ENCODE measurements at regions not wholly inside any gene's neighbourhood (a gene's known extent, or its start where the extent isn't known, plus 50 kb on each side); places are given as distances from the start of the nearest gene placed in this dataset.
"Not testable (repeated sequence)": the region's sequence is repeated elsewhere in the genome, so short reads cannot be mapped to it uniquely, and the experiment has no call there.

DNA sequence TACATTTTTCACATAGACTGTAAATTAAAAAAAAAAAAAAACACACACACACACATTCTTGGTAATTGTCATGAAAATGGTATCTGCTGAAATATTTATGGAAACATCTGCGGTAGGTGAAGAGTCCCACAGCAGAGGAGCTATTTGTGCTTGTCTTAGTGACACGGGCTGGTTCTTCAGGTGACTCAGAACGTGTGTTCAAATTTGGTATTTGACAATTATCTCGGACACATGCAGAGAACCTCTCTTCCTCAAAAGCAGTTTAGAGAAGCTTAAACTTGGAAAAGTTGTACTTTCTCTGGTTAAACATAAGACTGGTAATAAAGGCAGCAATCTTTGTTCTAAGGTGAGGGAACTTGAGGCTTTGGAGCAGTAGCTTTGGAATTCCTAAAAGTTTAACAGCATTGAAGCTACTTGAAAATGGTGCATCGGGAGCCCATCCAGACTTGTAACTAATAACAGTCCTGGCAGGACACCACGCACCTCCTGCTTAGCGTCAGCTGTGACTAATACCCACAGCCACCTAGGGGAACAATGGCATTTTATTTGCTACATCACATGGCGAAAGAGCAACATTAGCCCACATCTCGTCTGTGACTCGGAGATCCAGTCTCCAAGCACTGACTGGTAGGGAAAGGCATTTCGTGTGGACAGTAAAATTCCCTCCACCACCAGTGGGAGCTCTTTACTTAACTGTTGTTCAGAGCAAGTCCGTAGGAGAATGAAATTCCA is 1505.1 kb upstream of the SLC10A2 start:
- DNase-seq: peak; percentile 60

DNA sequence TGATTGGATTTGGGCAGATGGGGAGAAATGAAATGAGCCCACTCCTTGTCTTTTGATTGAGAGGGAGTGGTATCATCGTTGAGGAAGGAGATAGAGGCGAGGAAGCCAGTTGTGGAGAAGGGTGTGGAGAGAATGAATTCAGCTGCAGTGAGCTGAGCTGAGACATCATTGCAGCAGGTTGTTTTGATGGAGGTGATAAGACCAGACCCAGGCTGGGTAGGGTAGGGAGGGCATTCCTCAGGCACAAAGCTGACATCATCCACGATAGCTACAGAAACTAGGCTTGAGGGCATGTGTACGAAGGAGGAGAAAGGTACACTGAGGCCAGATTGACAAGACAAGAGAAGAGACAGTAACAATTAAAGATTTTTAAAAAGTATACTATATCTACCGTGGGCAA is 1500.9 kb upstream of the SLC10A2 start:
- DNase-seq: no peak

DNA sequence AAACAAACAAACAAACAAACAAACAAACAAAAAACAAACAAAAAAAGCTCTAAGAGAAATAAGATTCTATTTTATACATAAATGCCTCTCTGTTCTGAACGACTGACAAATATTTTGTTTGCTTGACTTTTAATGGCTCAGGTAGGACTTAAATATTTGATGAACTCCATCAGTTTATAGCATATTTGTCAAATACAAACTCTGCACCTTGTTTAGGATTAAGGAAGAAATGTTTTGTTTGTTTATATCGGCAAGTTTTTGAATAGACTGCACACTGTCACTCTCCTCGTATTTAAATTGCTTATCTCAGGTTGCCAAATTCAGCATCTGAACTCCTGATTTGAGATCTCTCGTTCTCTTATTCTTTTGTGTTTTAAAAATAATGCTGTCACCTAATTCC is 1499.7 kb upstream of the SLC10A2 start:
- DNase-seq: no peak

DNA sequence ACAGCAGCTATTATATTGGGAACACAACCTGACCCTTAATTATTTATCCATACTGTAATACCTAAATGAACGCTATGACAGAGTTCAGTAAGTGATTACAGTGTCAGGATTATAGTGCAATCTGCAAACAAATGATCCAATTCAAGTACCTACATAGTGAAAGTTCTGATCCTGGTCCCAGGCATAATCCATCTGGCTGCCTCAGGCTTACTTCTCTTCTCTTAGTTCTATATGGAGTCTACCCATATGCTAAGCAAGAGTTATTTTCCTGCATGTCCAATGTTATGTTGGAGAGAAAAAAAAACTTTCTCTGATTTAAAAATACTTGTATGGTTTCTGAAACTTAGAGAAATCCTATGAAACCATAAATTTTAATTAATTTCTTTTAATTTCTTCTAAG is 1487.7 kb upstream of the SLC10A2 start:
- no peak for DNase-seq

DNA sequence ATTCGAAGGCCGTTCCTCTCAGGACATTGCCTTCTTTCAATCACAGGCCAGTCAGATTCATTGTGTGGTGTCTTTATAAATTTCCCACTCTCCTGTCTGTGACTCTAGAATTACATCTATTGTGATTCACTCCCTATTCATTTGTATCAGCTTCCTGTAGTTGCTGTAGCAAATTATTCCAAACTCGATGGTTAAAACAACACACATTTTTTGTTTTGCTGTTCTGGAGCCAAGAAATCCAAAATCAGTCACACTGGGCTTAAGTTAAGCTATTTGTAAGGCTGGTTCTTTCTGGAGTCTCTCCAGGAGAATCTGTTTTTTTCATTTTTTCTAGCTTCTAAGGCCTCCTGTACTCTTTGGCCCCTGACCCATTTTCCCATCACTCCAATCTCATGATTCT is 1487.0 kb upstream of the SLC10A2 start:
- peak; percentile 1 for DNase-seq

DNA sequence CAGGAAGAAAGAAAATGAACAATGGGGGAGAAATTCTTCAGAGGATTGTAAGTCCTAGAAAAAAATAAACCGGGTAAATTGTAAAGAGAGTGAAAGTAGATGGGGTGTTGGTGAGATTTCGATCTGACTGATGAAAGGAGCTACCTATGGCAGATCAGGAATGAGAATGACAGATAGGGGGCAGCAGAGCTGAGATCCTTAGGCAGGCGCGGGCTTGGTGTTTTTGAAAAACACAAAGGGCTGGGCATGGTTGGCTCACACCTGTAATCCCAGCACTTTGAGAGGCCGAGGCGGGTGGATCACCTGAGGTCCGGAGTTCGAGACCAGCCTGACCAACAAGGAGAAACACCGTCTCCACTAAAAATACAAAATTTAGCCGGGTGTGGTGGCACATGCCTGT is 1468.6 kb upstream of the SLC10A2 start:
- no peak for DNase-seq

DNA sequence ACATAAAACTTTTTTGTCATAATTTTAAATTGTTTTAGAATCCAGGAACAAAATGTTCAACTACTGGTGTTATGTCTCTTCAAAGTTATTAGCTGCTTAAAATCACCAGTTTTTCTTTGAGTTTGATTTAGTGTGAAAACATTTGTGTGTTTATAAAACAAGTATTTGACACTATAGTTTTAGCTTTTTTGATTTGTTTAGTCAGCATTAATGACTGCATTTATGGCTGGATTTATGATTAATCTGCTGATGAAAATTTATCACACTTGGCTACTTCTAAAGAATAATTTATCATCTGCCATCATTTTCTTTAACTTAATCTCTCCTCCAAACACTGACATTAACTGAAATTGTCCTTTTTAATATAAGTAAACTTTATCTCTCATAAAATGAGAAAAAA is 1465.9 kb upstream of the SLC10A2 start:
- DNase-seq: no peak

DNA sequence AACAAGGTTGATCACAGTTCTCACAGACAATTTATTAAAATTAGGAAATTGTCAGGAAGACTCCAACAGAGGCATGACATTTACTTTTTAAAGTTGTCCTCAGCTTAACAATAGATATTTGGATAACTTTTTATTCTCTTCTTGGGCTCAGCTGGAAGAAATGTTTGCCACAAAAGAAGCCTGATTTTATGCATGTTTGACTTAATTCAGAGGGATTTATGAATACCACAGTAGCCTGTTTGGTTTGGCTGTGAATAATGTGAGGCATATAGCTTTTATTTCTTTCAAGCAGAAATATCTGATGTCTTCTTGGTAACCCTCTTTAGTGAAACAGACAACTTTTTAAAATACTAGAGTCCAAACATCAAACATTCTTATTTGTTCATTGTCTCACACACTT is 1464.5 kb upstream of the SLC10A2 start:
- DNase-seq: no peak

DNA sequence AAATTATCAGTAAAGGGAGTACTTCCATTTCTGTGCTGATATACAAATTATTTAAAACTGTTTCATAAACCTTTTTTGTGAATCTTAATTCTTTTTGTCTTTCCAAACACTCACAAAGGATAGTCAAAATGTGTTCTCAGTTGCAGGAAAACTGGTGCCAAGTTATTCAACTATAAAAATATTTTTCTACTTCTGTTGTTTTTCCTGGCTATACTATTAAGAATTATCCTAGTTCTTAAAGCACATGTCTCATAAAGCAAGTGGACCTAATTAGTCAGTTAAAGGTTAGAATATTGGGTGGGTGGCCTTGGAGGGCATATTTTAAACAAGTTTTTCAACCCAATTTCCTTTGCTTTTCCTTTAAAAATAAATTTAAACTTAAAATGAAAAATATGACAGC is 1460.3 kb upstream of the SLC10A2 start:
- DNase-seq: no peak

DNA sequence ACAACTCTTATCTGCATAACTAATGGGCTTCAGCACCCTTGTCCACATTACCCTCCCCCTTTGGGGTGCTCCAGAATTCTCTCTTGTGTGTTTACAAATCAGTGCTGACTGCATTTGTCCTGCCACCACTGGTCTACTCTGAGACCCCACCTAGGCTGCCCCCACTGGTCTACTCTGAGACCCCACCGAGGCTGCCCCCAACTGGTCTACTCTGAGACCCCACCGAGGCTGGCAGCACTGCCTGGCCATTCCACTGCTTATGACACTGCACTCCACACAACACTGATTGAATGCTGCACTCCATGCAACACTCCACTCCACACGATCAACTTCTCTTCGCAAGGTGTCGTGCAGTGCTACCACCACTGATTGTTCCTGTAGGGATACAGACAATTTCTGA is 1459.2 kb upstream of the SLC10A2 start:
- DNase-seq: no peak

DNA sequence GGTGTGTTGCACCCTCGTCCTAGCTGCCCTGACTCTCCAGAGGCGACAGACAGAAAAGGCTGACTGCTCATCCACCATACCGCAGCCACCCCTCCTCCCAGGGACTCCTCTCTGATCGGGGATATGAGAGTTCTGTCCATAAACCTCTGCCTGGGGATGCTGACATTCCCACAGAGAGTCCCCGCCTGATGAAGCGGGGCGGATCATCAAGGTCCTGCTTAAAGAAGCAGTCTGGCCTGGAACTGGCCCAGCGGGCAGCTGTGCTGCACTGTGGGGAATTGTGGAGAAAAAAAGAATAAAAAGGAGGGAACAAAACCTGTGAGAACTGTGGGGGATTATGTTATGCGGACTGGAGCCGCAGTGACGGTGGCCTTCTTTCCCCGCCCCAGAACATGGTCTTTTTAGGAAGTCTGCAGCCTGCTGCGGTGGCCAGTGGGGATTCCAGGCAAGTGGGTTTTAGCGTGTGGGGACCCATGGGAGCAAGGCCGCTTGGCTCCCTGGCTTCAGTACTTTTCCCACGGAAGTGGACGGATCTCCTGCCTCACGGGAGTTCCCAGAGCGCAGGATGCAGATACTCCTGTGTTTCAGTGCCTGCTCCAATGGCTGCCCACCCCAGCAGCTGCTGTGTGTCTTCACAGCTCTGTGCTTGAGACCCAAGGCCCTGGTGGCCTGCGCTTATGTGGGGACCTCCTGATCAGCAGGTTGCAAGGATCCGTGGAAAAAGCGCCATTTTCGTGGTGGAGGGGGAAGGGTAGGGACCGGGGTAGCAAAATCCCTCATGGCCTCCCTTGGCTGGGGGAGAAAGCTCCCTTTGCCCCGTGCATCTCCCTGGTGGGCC is 1456.2 kb upstream of the SLC10A2 start:
- DNase-seq: no peak

DNA sequence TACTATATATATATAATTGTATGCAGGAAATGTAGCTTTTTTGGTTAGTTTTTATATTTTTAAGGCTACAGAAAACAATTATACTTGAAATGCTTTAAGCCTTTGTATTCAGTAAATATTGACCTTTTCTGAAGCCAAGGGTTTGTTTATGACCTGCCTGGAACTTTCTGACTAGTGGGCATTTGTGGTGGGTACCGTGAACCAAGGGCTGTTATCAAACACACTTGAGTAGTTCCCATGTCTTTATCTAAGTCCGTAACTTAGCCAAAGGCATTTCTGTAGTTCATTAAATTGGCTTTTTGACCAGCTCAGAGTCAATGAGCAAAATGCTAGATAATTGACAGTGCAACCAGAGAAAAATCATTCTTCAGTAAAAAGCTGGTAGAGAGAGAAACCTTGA is 1444.2 kb upstream of the SLC10A2 start:
- DNase-seq: no peak

DNA sequence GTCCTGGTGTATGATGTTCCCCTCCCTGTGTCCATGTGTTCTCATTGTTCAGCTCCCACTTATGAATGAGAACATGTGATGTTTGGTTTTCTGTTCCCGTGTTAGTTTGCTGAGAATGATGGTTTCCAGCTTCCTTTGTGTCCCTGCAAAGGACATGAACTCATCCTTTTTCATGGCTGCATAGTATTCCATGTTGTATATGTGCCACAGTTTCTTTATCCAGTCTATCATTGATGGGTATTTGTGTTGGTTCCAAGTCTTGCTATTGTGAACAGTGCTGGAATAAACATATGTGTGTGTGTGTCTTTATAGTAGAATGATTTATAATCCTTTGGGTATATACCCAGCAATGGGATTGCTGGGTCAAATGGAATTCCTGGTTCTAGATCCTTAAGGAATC is 1427.3 kb upstream of the SLC10A2 start:
- DNase-seq: not testable (repeated sequence)

DNA sequence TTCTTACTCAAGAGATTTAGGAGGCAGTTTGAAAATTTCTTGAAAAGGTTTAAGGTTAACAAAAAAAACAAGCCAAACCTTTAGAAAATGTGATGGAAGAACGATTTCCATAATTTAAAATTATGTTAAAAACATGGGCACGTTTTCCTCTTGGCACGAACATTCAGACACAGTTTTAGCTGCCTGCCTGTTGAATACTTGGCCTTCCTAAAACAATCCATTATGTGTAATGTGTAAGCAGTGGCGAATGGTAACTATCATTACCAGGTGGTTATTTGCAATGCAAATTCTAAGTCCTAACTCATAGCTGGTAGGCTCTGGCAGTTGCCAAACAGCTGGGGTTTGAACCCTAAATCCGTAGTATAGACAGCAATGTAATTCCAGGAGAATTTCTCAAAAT is 1425.7 kb upstream of the SLC10A2 start:
- no peak for DNase-seq

DNA sequence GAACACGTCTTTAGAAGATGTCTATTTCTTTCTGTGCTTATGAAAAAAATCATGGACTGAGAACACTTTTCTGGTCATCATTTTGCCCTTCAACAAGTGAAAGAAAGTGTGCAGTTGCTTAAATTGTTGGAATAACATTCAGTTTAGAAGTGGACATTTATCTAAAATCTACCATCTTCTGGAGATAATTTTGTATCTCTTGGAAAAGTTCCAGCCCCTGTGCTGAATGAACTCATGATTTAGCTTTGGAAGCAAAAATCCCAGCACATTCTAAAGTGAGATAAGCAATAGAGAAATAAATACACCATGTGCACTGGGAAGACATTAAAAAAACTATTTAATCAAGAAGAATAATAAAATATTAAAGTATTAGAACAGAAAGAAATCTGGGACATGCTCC is 1420.8 kb upstream of the SLC10A2 start:
- DNase-seq: no peak

DNA sequence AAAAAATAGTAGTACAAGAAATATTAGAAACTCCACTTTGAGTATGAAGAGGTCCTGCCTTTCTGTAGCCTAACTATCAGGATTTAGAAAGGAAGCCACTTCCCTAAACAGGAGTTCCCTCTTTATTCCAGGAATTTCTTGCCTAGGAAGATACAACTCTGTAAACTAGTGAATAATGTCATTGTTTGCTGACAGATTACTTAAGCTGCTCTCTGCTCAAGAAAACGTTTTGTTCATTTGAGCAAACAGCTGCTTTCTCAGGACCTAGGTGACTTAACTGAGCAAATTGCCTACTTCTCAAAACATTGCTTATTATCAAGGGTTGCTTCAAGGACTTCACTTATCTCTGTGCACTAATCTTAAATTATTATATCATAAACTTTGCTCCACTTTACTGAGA is 1419.4 kb upstream of the SLC10A2 start:
- no peak for DNase-seq

DNA sequence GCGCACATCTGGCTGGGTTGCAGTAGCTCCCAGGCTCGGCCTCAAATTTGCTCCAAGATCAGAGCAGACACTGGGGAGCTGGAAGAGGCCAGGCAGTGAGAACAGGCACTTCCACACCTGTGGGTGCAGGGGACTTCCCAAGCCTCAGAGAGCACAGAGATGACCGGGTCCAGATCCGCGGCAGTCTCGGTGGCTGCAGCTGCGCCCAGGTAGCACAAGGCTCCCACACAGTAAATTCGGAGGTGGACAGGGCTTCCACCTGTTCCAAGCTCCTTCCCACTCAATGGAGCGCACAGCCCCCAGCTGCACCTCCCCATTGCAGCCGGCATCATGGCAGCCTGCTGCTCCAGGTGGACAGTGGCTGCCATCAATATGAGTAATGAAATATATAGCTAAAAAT is 1417.4 kb upstream of the SLC10A2 start:
- no peak for DNase-seq

DNA sequence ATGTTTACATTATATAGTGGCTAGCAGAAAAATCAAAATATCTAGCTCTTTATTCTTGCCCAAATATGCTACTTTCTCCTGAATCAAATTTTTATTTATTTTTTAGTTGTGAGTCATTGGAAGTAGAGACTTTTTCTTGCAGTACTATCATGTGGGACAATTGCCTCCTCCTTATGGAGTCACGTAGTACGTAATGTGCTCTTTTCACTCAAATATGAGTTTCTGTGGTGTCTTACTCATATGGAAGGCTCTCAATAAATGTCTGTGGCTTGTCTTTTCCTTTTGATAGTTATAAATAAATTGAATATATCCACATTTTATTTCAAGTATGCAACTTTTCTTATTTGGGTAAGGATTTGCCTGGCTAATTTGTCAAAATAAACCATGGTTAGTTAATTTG is 1411.0 kb upstream of the SLC10A2 start:
- DNase-seq: peak; percentile 3

DNA sequence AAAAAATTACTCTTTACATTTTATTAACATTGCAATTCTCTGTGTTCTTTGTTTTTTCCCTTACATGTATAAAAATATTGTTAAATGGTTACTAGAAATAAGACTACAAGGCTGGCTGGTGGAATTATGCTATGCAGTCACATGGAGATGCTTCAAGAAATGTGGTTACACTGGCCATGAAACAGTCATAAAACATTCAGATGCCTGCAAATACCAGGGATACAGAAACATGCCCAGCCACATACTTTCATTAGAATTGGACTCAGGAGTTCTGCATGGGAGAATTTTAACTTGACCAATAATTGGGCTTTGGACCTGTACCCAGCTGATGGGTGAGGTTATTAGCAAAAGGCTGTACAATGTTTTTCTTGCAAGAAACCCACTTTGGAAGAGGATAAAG is 1407.7 kb upstream of the SLC10A2 start:
- no peak for DNase-seq

DNA sequence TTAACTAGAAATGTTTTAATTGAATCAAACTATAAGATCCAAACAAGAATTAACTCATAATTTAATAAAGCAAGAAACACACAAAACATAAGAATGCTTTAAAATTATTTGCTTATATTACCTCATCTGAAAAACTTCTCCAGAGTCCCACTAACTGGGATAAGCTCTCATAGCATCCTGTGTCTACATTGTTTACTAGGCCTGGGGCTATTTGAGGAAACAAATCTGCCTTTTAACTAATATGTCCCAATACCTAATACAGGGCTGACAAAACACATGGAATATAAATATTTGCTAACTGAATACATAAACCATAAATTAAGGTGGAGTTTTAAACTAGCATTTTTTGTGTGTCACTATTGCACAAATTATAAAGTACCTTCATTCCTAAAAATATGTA is 1399.8 kb upstream of the SLC10A2 start:
- DNase-seq: no peak

DNA sequence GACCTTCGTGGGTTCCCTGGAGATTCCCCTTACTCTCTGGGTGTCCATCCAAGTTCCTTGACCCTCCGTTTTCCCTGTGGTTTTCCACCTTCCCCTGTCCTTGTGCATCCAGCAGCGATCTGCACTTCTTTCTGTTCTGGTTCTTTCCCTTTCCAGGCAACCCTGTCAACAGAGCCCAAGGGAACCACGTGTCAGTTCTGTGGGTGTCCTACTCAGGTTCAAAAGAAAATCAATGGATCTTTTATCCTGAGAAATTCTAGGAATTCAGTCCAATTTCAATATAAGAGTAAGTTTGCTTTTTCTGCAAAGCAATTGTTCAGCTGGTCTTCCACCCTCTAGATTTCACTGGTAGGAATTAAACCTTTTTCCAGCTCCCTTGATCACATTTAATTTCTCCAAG is 1394.8 kb upstream of the SLC10A2 start:
- no peak for DNase-seq

DNA sequence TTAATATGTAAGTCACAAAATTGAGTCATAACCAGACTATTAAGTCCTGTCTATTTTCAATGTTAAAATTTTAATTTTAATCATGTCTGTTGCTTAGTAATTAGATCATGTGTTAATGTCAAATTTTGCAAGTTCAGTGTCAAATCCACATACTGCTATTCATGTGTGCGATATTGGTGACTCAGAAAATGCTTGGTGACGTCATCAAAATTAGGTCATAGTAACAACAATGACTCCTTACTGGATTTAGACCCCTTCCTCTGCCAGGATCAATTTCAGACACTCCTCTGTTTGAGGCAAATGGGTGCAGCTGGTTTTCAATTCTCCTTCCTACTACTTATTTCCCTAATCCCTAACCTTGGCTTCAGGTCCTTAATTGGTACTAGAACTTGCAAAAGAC is 1394.3 kb upstream of the SLC10A2 start:
- peak; percentile 2 for DNase-seq

DNA sequence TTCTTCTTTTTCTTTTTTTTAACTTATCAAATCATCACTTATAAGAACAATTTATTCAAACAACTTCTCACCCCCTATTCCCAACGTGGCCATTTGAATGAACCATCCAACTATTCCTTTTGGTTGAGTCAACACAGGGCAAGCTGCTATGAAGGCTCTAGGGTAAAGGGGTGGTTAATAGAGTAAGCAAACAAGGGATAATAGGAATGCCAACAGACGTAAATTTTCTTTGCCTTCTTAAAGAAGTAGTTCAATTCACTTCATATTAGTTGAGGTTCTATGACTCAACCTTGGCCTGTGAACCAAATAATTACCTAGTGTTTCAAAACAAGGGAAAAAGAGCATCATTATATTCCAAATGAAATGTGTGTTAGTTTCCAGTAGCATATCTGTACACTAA is 1383.8 kb upstream of the SLC10A2 start:
- DNase-seq: no peak

DNA sequence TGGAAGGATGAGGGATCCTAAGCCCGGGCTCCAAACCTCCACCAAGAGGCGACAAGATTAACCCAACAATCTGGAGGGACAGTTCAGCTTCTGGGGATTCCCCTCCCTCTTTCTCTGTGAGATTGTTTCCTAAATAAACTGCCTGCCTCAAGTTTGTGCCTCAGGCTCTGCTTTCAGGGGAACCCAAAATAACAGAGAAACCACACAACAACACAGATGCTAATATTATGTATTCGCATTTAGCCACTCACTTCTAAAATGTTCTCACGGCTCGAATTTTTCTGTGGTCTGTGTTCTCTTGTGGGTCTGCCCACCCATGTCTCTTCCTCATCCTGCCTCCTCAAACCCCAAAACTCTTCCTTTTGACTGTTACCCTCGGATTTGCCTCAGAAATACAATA is 1381.1 kb upstream of the SLC10A2 start:
- no peak for DNase-seq

DNA sequence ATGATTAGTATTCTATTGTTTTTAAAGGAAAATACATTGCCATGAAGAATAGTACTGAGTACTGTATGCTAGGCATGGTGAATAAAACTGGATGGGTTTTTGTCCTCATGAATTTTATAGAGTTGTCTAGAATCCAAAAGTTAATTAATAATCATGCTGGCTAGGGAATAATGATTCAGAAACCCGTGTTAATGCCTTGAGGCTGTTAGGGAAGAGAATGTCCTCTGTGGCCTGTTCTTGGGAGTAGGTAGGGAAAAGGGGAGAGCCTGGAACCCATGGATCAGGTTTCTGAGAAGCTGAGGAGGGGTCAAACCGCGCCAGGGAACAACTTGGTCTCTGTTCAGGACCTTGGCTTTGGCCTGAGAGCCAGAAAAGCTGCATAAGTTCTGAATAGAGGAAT is 1376.3 kb upstream of the SLC10A2 start:
- DNase-seq: no peak

Measured in EL (cell line).